HPDE6-E6E7 (cell line): ENCODE measurements at regions not wholly inside any gene's neighbourhood (a gene's known extent, or its start where the extent isn't known, plus 50 kb on each side); places are given as distances from the start of the nearest gene placed in this dataset.
"Not testable (repeated sequence)": the region's sequence is repeated elsewhere in the genome, so short reads cannot be mapped to it uniquely, and the experiment has no call there.

Experiments
- DNase-seq: peaks from one replicate; pipeline ENCODE4 v3.0.0; 2011; ENCODE audit warnings: missing footprints; ENCODE audit errors: extremely low spot score

DNA sequence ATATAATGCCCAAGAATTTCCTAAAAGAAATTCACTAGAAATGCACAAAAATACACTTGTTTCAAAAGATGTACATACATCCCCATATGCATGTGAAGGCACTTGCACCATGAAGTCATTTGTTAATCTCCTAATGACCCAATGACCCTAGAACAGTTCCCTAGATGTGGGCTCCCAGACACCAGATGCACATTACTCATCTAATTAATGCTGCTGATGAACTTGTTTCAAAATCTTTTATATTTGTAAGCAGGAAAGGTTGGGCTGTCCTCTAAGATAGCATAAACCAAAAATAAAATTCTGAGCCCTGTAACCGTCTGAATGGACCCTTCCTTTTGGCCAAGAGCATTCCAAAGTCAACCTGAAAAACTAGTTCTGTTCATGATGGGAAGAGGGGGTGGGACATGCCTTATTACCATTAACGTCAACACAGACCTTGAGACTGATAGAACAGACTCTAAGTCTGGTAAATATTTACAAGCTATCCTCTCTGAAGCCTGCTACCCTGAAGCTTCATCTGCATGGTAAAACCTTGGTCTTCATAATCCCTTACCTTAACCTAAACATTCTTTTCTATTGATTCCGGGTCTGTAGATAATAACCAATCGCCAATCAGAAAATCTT, 91.0 kb upstream of the DAPK1 start:
- no peak for DNase-seq

DNA sequence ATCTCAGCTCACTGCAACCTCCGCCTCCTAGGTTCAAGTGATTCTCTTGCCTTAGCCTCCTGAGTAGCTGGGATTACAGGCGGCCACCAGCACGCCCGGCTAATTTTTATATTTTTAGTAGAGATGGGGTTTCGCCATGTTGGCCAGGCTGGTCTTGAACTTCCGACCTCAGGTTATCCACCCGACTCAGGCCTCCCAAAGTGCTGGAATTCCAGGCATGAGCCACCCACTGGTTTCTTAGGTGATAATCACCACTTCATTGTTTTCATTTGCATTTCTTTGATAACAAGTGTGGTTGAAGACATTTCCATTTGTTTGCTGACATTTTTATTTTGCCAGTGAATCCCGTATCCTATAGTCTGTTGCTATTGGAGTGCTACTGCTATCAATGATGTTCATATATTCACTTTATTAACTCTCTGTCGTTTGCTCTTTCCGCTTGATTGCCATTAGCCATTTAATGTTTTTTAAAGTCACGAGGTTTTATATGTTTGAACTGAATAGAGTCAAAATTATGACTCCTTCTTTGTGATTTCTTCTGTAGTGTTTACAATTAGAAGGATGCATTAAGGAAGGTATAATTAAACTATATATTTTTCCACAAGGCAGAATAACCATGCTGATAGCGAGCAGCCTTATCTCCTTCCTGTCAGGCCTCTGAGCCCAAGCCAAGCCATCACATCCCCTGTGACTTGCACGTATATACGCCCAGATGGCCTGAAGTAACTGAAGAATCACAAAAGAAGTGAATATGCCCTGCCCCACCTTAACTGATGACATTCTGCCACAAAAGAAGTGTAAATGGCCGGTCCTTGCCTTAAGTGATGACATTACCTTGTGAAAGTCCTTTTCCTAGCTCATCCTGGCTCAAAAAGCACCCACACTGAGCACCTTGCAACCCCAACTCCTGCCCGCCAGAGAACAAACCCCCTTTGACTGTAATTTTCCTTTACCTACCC, 87.3 kb upstream of the DAPK1 start:
- DNase-seq: not testable (repeated sequence)

- DNase-seq: no peak
These were observed 76.8 kb upstream of the DAPK1 start for GRCh38 chr9:87420884-87421283.

- no peak for DNase-seq
These were observed 75.9 kb upstream of the DAPK1 start for GRCh38 chr9:87421734-87422133.

DNA sequence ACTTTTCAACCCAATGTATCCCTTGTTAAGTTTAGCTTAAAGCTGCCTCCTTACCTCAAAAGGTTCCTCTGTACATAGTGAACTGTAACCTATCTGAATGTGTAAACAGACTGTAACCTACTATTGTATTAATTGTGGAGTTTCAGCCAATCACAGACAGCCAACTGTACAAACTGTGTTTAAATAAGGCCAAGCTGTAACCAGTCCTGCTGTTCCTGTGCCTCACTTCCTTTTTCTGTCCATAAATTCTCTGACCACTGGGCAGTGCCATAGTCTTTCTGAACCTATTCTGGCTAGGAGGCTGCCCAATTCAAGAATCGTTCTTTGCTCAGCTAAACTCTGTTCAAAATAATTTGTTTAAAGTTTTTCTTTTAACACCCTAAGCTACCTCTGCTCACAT, 74.7 kb upstream of the DAPK1 start:
- DNase-seq: no peak

DNA sequence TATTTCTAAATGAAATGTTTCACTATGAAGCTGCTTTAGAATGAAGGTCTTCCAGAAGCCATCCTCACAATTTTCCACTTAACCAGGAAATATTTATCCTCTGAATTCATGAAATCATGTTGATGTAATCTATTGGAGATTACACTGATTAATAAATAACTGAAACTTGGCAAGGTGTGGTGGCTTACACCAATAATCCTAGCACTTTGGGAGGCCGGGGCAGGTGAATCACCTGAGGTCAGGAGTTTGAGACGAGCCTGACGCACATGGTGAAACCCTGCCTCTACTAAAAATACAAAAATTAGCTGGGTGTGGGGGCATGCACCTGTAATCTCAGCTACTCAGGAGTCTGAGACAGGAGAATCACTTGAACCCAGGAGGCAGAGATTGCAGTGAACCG, 73.8 kb upstream of the DAPK1 start:
- DNase-seq: not testable (repeated sequence)

GRCh38 chr9:87425202-87425601, 72.5 kb upstream of the DAPK1 start:
- no peak for DNase-seq

DNA sequence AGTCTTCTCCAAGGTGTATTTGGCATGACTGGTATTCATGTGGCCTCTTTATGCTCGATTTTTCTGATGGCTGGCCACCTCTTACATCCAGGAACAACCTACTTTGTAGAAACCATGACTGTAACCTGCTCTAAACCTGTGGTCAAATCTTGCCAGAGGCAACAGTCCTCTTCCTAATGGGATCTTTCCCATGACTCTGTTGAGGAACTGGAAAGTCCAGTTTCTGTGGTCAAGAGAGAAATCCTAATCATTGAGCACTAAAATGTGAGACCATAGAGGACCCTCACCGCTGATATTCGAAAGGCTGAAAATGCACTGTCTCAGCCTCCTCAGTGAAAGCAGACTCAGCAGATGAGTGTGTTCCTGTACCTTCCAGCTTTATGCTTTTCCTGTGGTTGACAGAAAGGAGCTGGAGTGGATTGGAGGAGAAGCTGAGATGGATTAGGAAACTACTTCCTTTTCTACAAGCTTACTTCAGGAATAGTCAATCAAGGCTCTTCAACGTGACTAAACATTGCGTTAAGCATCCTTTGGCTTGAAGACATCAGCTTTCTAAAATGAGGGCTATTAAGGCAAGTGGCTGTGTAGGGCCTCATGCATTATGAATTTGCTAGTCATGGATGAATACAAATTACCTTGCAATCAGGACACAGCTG, 69.7 kb upstream of the DAPK1 start:
- no peak for DNase-seq

DNA sequence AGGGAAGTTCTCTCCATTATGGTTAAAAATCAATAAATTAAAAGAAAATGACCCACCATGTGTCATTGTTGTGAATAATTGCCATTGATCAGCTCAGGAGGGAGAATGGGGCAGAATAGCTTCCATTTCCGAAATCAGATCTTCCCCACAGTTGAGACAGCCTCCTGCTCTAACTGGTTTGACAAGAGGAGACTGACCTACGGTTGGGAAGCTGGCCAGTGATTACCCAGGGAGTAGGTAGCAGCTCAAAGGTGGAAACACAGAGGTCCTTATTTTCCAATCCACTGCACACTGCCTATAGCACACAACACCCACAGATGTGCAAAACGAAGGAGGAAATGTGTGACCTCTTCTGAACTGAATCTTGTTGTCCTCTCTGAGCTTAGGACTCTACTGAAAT, 69.0 kb upstream of the DAPK1 start:
- DNase-seq: no peak

GRCh38 chr9:87431837-87432236, 65.8 kb upstream of the DAPK1 start:
- no peak for DNase-seq

- no peak for DNase-seq
These were observed 63.8 kb upstream of the DAPK1 start for GRCh38 chr9:87433853-87434252.

- no peak for DNase-seq
These were observed 63.3 kb upstream of the DAPK1 start for GRCh38 chr9:87434366-87434765.

- DNase-seq: no peak
These were observed 62.3 kb upstream of the DAPK1 start for GRCh38 chr9:87435189-87435880.

- DNase-seq: no peak
These were observed 61.0 kb upstream of the DAPK1 start for GRCh38 chr9:87436716-87437115.

DNA sequence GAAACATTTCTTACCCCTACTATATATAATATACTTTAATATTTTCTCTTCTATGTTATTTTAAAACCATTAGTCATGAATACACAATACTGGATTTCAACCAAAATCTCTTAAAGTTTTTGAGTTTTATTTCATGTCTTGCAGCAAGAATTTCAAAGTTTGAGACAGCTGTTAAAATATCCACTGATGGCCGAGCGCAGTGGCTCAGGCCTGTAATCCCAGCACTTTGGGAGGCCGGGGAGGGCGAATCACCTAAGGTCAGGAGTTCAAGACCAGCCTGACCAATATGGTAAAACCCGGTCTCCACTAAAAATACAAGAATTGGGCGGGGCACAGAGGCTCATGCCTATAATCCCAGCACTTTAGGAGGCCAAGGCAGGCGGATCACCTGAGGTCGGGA, 59.7 kb upstream of the DAPK1 start:
- DNase-seq: no peak

GRCh38 chr9:87441251-87441650, 56.4 kb upstream of the DAPK1 start:
- no peak for DNase-seq

GRCh38 chr9:87442451-87442850, 55.2 kb upstream of the DAPK1 start:
- no peak for DNase-seq

- DNase-seq: no peak
These were observed 54.7 kb upstream of the DAPK1 start for GRCh38 chr9:87443006-87443405.

DNA sequence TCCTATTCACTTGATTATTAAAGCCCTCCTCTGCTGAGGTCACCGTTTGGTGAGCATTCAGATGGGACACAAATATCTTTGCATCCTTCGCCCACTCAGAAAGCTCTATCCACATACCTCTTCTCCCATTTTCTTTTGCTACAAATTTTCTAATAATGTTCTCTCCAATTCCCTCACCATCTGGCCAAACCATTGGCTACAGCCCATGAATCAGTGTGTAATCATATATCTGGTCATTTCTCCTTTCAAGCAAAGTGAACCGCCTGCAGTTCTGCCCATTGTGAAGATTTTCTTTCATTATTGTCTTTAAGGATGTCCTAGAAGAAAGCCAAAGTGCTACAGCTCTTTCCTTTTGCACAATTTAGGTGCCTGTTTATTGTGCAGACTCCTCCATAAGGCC, 54.2 kb upstream of the DAPK1 start:
- DNase-seq: no peak

GRCh38 chr9:87445646-87446045, 52.0 kb upstream of the DAPK1 start:
- no peak for DNase-seq

GRCh38 chr9:87446527-87446926, 51.1 kb upstream of the DAPK1 start:
- DNase-seq: no peak
